ENCODE measurements at regions not wholly inside any gene's neighbourhood (a gene's known extent, or its start where the extent isn't known, plus 50 kb on each side); places are given as distances from the start of the nearest gene placed in this dataset.

DNA sequence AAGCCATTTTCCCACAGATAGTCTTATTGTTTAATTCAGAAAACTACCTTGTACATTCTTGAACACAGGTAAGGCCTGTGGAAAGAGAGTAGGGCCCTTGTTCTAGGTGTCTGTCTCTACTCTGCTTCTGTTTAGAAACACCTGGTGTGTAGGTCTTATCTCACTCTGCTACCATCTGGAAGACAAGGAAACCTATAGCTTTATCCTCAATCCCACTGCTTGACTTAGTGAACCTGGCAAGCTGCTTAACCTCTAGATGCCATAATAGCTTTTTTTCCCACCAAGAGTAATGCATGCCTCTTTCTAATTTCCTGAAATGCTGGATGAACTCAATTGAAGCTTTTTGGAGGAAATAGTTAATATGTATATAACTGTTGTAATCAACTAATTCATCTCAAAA lies 82.6 kb upstream of the RAP2B start:
- TF ChIP-seq MXI1 (conservative IDR thresholded peaks at IDR 0.05; ENCODE audit: poor library complexity, severe bottlenecking), result no peak
- no peak for TF ChIP-seq EZH2 (IDR thresholded peaks at IDR 0.05; ENCODE audit: borderline replicate concordance, insufficient read depth, low read length, poor library complexity, severe bottlenecking)
- TF ChIP-seq, protein P1, sequence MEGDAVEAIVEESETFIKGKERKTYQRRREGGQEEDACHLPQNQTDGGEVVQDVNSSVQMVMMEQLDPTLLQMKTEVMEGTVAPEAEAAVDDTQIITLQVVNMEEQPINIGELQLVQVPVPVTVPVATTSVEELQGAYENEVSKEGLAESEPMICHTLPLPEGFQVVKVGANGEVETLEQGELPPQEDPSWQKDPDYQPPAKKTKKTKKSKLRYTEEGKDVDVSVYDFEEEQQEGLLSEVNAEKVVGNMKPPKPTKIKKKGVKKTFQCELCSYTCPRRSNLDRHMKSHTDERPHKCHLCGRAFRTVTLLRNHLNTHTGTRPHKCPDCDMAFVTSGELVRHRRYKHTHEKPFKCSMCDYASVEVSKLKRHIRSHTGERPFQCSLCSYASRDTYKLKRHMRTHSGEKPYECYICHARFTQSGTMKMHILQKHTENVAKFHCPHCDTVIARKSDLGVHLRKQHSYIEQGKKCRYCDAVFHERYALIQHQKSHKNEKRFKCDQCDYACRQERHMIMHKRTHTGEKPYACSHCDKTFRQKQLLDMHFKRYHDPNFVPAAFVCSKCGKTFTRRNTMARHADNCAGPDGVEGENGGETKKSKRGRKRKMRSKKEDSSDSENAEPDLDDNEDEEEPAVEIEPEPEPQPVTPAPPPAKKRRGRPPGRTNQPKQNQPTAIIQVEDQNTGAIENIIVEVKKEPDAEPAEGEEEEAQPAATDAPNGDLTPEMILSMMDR (IDR thresholded peaks at IDR 0.05; ENCODE audit: poor library complexity, severe bottlenecking), result no peak
- no peak for TF ChIP-seq POLR2AphosphoS5 (IDR thresholded peaks at IDR 0.05)
- no peak for TF ChIP-seq EP300 (conservative IDR thresholded peaks at IDR 0.05; ENCODE audit: poor library complexity, severe bottlenecking)
- TF ChIP-seq, protein P2, sequence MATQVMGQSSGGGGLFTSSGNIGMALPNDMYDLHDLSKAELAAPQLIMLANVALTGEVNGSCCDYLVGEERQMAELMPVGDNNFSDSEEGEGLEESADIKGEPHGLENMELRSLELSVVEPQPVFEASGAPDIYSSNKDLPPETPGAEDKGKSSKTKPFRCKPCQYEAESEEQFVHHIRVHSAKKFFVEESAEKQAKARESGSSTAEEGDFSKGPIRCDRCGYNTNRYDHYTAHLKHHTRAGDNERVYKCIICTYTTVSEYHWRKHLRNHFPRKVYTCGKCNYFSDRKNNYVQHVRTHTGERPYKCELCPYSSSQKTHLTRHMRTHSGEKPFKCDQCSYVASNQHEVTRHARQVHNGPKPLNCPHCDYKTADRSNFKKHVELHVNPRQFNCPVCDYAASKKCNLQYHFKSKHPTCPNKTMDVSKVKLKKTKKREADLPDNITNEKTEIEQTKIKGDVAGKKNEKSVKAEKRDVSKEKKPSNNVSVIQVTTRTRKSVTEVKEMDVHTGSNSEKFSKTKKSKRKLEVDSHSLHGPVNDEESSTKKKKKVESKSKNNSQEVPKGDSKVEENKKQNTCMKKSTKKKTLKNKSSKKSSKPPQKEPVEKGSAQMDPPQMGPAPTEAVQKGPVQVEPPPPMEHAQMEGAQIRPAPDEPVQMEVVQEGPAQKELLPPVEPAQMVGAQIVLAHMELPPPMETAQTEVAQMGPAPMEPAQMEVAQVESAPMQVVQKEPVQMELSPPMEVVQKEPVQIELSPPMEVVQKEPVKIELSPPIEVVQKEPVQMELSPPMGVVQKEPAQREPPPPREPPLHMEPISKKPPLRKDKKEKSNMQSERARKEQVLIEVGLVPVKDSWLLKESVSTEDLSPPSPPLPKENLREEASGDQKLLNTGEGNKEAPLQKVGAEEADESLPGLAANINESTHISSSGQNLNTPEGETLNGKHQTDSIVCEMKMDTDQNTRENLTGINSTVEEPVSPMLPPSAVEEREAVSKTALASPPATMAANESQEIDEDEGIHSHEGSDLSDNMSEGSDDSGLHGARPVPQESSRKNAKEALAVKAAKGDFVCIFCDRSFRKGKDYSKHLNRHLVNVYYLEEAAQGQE (IDR thresholded peaks at IDR 0.05; ENCODE audit: borderline replicate concordance), result no peak
- no peak for TF ChIP-seq TAF1 (IDR thresholded peaks at IDR 0.05; ENCODE audit: low read depth)
- no peak for TF ChIP-seq SMC3 (conservative IDR thresholded peaks at IDR 0.05; ENCODE audit: poor library complexity)
- no peak for TF ChIP-seq RAD21 (conservative IDR thresholded peaks at IDR 0.05)
